C4-2B (cell line): ENCODE measurements at regions not wholly inside any gene's neighbourhood (a gene's known extent, or its start where the extent isn't known, plus 50 kb on each side); places are given as distances from the start of the nearest gene placed in this dataset.

Experiments used
- H3K27ac ChIP-seq: fragments of 450-650 bp; 2 replicates; pipeline ENCODE4 v1.5.1; 2017
- ZFX ChIP-seq: fragments of 450-650 bp; IDR thresholded peaks from 2 replicates; pipeline ENCODE4 v1.6.1; 2017
- TF ChIP-seq, protein P1 (sequence below): fragments of 450-650 bp; conservative IDR thresholded peaks from 2 replicates; pipeline ENCODE4 v1.5.1; 2017; ENCODE audit warnings: mild to moderate bottlenecking

DNA sequence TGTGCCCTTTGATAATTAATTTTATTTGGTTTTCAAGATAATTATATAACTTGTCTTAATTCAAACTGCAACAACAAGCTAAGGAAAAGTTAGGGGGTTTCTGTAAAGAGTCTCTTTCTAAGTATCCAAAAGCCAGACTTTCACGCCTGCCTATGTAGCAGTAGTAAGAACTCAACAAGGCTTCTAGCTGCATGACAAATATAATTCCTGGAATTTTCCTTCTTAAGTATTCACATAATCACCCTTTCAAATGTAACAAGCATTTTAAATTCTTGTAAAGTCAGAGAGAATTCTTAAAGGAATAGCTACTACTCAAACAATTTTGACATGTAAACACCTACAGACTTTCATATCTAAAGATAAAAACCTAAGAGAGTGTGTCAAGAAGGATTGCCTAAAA lies 189.7 kb upstream of the NDST3 start:
- no peak overlapping the region for H3K27ac ChIP-seq
- no peak for TF ChIP-seq ZFX

- H3K27ac ChIP-seq: no peak overlapping the region
- TF ChIP-seq, protein P1, sequence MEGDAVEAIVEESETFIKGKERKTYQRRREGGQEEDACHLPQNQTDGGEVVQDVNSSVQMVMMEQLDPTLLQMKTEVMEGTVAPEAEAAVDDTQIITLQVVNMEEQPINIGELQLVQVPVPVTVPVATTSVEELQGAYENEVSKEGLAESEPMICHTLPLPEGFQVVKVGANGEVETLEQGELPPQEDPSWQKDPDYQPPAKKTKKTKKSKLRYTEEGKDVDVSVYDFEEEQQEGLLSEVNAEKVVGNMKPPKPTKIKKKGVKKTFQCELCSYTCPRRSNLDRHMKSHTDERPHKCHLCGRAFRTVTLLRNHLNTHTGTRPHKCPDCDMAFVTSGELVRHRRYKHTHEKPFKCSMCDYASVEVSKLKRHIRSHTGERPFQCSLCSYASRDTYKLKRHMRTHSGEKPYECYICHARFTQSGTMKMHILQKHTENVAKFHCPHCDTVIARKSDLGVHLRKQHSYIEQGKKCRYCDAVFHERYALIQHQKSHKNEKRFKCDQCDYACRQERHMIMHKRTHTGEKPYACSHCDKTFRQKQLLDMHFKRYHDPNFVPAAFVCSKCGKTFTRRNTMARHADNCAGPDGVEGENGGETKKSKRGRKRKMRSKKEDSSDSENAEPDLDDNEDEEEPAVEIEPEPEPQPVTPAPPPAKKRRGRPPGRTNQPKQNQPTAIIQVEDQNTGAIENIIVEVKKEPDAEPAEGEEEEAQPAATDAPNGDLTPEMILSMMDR: no peak
- TF ChIP-seq ZFX: no peak
Observed at GRCh38 chr4:117845270-117845669, 189.0 kb upstream of the NDST3 start.

GRCh38 chr4:117847849-117848248 lies 186.4 kb upstream of the NDST3 start:
- no peak overlapping the region for H3K27ac ChIP-seq
- TF ChIP-seq, protein P1: no peak
- no peak for TF ChIP-seq ZFX

DNA sequence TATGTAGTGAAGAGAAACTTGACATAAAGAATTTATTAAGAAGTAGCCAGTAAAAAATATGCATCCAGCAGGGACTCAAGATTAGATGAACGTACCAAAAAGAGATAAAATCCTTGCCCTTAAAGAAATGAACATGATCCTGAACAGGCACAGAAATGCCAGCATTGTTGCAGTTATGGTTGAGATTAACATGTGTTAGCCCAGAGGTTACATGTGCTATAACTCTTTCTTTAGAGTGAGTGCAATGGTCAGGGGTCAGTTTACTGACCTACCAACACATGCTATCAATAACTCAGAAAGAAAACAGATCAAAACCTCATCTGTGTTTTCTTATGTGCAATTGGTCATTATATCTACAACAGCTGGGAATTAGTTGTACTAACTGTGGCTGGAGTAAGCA lies 166.1 kb upstream of the NDST3 start:
- H3K27ac ChIP-seq: no peak overlapping the region
- no peak for TF ChIP-seq ZFX
- TF ChIP-seq, protein P1: no peak

DNA sequence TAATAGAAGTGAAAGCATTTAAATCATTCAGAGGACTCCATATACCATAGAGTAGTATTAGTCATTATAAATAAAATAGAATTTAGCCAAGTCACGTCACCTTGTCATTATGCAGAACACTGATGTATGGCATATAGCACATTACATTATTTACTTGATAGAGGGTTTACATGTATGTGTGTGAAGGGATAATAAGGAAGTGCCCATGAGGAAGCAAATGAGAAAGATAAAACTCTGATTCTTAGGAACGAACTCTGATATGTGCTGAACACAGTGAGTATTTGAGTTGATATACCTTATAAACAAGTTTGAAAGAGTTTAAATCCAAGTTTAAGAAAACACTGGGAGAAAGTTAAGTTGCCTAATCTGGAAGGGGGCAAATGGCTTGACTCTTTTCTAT lies 160.5 kb upstream of the NDST3 start:
- TF ChIP-seq ZFX: no peak
- TF ChIP-seq, protein P1: no peak
- H3K27ac ChIP-seq: no peak overlapping the region

GRCh38 chr4:117874216-117874615 lies 160.1 kb upstream of the NDST3 start:
- no peak overlapping the region for H3K27ac ChIP-seq
- TF ChIP-seq, protein P1: no peak
- TF ChIP-seq ZFX: no peak

DNA sequence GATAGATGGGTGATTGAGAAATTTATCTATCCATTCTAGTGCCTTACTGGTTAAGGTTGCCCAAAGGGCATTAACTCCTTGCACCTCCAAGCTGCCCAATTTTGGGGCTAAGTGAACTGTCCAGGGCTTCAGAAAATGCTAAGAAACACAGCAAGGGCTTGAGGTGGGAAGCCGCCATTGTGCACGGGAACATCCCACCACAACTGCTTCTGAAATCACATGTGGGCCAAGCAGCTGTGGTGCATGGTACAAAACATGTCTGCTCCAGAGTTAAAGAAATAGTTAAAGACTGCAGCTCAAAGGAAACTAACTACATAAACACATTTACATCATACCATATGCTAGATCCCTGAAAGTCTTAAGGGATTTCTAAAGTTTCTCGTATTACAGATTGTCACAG lies 144.3 kb upstream of the NDST3 start:
- TF ChIP-seq, protein P1: no peak
- TF ChIP-seq ZFX: no peak

GRCh38 chr4:117893207-117893606 lies 141.1 kb upstream of the NDST3 start:
- TF ChIP-seq, protein P1: no peak
- TF ChIP-seq ZFX: no peak

More for the DNA sequence above, 144.3 kb upstream of the NDST3 start:
- H3K27ac ChIP-seq: no peak overlapping the region

More at GRCh38 chr4:117893207-117893606, 141.1 kb upstream of the NDST3 start:
- no peak overlapping the region for H3K27ac ChIP-seq
